Hepatocyte (in vitro differentiated cells): ENCODE measurements at regions not wholly inside any gene's neighbourhood (a gene's known extent, or its start where the extent isn't known, plus 50 kb on each side); places are given as distances from the start of the nearest gene placed in this dataset.
A peak's percentile ranks its signal among the peaks of the same experiment; 100 is the strongest.
"Not testable (repeated sequence)": the region's sequence is repeated elsewhere in the genome, so short reads cannot be mapped to it uniquely, and the experiment has no call there.

Experiments used
- DNase-seq: peaks from one replicate; pipeline ENCODE4 v3.0.0-alpha.2; 2016; ENCODE audit warnings: low spot score
- H2AFZ ChIP-seq: fragments of 200-600 bp; sonication (generic); 2 replicates; pipeline ENCODE4 v1.6.0; 2016; ENCODE audit warnings: antibody characterized with exemption, mild to moderate bottlenecking
- H3K27ac ChIP-seq: fragments of 200-600 bp; sonication (generic); 2 replicates; pipeline ENCODE4 v1.5.1; 2016; ENCODE audit warnings: mild to moderate bottlenecking
- H3K27me3 ChIP-seq: fragments of 200-600 bp; sonication (generic); 2 replicates; pipeline ENCODE4 v1.6.1; 2016
- H3K36me3 ChIP-seq: fragments of 200-600 bp; sonication (generic); replicated peaks from 2 replicates; pipeline ENCODE4 v1.5.1; 2016; ENCODE audit warnings: low read depth; ENCODE audit not compliant: insufficient read depth
- H3K4me1 ChIP-seq: fragments of 200-600 bp; sonication (generic); 2 replicates; pipeline ENCODE4 v1.5.1; 2016; ENCODE audit warnings: mild to moderate bottlenecking, moderate library complexity; ENCODE audit not compliant: insufficient read depth
- H3K4me2 ChIP-seq: fragments of 200-600 bp; sonication (generic); 2 replicates; pipeline ENCODE4 v1.6.0; 2016
- H3K4me3 ChIP-seq: fragments of 200-600 bp; sonication (generic); 2 replicates; pipeline ENCODE4 v1.5.1; 2016; ENCODE audit warnings: mild to moderate bottlenecking
- H3K79me2 ChIP-seq: fragments of 200-600 bp; sonication (generic); 2 replicates; pipeline ENCODE4 v1.6.0; 2017; ENCODE audit warnings: mild to moderate bottlenecking
- H3K9me2 ChIP-seq: fragments of 200-600 bp; sonication (generic); replicated peaks from 2 replicates; pipeline ENCODE4 v1.6.0; 2017; ENCODE audit warnings: mild to moderate bottlenecking; ENCODE audit not compliant: insufficient read depth
- H3K9me3 ChIP-seq: fragments of 200-600 bp; sonication (generic); 2 replicates; pipeline ENCODE4 v1.5.1; 2016; ENCODE audit warnings: low read depth, mild to moderate bottlenecking
- H4K20me1 ChIP-seq: fragments of 200-600 bp; sonication (generic); 2 replicates; pipeline ENCODE4 v1.6.0; 2016; ENCODE audit warnings: mild to moderate bottlenecking; ENCODE audit not compliant: insufficient read depth, poor library complexity, severe bottlenecking
- CTCF ChIP-seq: fragments of 200-600 bp; sonication (generic); IDR thresholded peaks from 2 replicates; pipeline ENCODE4 v1.5.1; 2016; ENCODE audit warnings: antibody characterized with exemption, mild to moderate bottlenecking; ENCODE audit not compliant: poor library complexity
- EZH2 ChIP-seq: fragments of 200-600 bp; sonication (generic); IDR thresholded peaks from 2 replicates; pipeline ENCODE4 v1.6.1; 2016; ENCODE audit warnings: antibody characterized with exemption, mild to moderate bottlenecking, borderline replicate concordance
- EZH2phosphoT487 ChIP-seq: fragments of 200-600 bp; sonication (generic); IDR thresholded peaks from one replicate; pipeline ENCODE4 v1.6.1; 2018; ENCODE audit warnings: antibody characterized with exemption, mild to moderate bottlenecking, low read depth, moderate library complexity; ENCODE audit not compliant: unreplicated experiment, severe bottlenecking
- WGBS: methylation state at CpG from one replicate; pipeline ENCODE4 v1.1.6; 2016; ENCODE audit warnings: low lambda C conversion rate; ENCODE audit errors: missing lambda C conversion rate; 5-methylcytosine and 5-hydroxymethylcytosine counted together

GRCh38 chr18:43830947-43831346 lies 553.7 kb upstream of the SYT4 start:
- Histone ChIP-seq H3K9me2 (no peaks in the 10 kb centered on the region), H4K20me1 (no peaks in the 10 kb centered on the region), H3K4me1 (no peaks in the 10 kb centered on the region), H2AFZ (peak overlapping the region; percentile 6), H3K9me3 (no peaks in the 10 kb centered on the region), H3K27me3 (no peaks in the 10 kb centered on the region), H3K4me3 (no peak overlapping the region), H3K79me2 (no peaks in the 10 kb centered on the region), H3K27ac (no peak overlapping the region), H3K36me3 (no peaks in the 10 kb centered on the region), H3K4me2 (no peak overlapping the region)
- DNase-seq: peak; percentile 28
- 73% methylated on average over 6 of the region's 6 CpGs for WGBS
- TF ChIP-seq CTCF (no peak), EZH2 (no peak), EZH2phosphoT487 (no peak)

- Histone ChIP-seq H3K4me2 (no peak overlapping the region), H3K4me1 (peaks cover 7% of the 10 kb centered on the region), H2AFZ (no peak overlapping the region), H3K36me3 (no peaks in the 10 kb centered on the region), H3K27ac (no peak overlapping the region), H3K79me2 (no peaks in the 10 kb centered on the region), H3K27me3 (no peaks in the 10 kb centered on the region), H3K4me3 (no peak overlapping the region), H3K9me3 (no peaks in the 10 kb centered on the region), H3K9me2 (no peaks in the 10 kb centered on the region), H4K20me1 (no peaks in the 10 kb centered on the region)
- no peak for DNase-seq
- WGBS: 63% methylated on average over 1 of the region's 1 CpG
- TF ChIP-seq EZH2phosphoT487 (no peak), CTCF (no peak), EZH2 (no peak)
These were observed 569.0 kb upstream of the SYT4 start for GRCh38 chr18:43846299-43846698.

GRCh38 chr18:43847164-43848091 lies 570.1 kb upstream of the SYT4 start:
- no peaks in the 10 kb centered on the region for H3K9me2 ChIP-seq
- H3K36me3 ChIP-seq: no peaks in the 10 kb centered on the region
- H3K79me2 ChIP-seq: no peaks in the 10 kb centered on the region
- no peaks in the 10 kb centered on the region for H3K9me3 ChIP-seq
- peak overlapping the region; percentile 74 for H3K27ac ChIP-seq
- peak overlapping the region; percentile 80 for H2AFZ ChIP-seq
- no peak for DNase-seq
- H4K20me1 ChIP-seq: no peaks in the 10 kb centered on the region
- H3K4me3 ChIP-seq: no peak overlapping the region
- no peaks in the 10 kb centered on the region for H3K27me3 ChIP-seq
- H3K4me2 ChIP-seq: peak overlapping the region; percentile 52
- H3K4me1 ChIP-seq: peaks cover 7% of the 10 kb centered on the region
- TF ChIP-seq EZH2phosphoT487: no peak
- TF ChIP-seq EZH2: no peak
- no peak for TF ChIP-seq CTCF
- 43% methylated on average over 8 of the region's 8 CpGs for WGBS

GRCh38 chr18:43849831-43850230 lies 572.5 kb upstream of the SYT4 start:
- H3K4me2 ChIP-seq, H4K20me1 ChIP-seq, H3K9me3 ChIP-seq, H3K36me3 ChIP-seq, H2AFZ ChIP-seq, H3K27me3 ChIP-seq, H3K79me2 ChIP-seq, H3K27ac ChIP-seq, H3K9me2 ChIP-seq, DNase-seq, H3K4me1 ChIP-seq, H3K4me3 ChIP-seq: not testable (repeated sequence)
- 86% methylated on average over 2 of the region's 2 CpGs for WGBS
